KMS-11 (cell line): ENCODE measurements at regions not wholly inside any gene's neighbourhood (a gene's known extent, or its start where the extent isn't known, plus 50 kb on each side); places are given as distances from the start of the nearest gene placed in this dataset.

Source experiments
- H2AFZ ChIP-seq: fragments of 200-600 bp; sonication (generic); 2 replicates; pipeline ENCODE4 v1.6.1; 2016; ENCODE audit warnings: antibody characterized with exemption, mixed run types, low read depth
- H3K27ac ChIP-seq: fragments of 200-600 bp; sonication (generic); 2 replicates; pipeline ENCODE4 v1.6.1; 2016; ENCODE audit warnings: mild to moderate bottlenecking, mixed run types
- H3K27me3 ChIP-seq: fragments of 200-600 bp; sonication (generic); 2 replicates; pipeline ENCODE4 v1.6.1; 2017; ENCODE audit warnings: mild to moderate bottlenecking, low read depth, mixed run types, moderate library complexity; ENCODE audit not compliant: insufficient read depth
- H3K36me3 ChIP-seq: fragments of 200-600 bp; sonication (generic); 2 replicates; pipeline ENCODE4 v1.6.1; 2017; ENCODE audit warnings: mild to moderate bottlenecking, mixed run types; ENCODE audit not compliant: insufficient read depth
- H3K4me1 ChIP-seq: fragments of 200-600 bp; sonication (generic); 2 replicates; pipeline ENCODE4 v1.6.1; 2016; ENCODE audit warnings: mild to moderate bottlenecking, low read depth, mixed run types; ENCODE audit not compliant: poor library complexity, severe bottlenecking
- H3K4me2 ChIP-seq: fragments of 200-600 bp; sonication (generic); 2 replicates; pipeline ENCODE4 v1.7.0; 2016; ENCODE audit warnings: mild to moderate bottlenecking, mixed run types
- H3K4me3 ChIP-seq: fragments of 200-600 bp; sonication (generic); IDR thresholded peaks from 2 replicates; pipeline ENCODE4 v1.6.1; 2017; ENCODE audit warnings: low read depth, low read length, mixed read lengths; ENCODE audit not compliant: insufficient read depth
- H3K79me2 ChIP-seq: fragments of 200-600 bp; sonication (generic); 2 replicates; pipeline ENCODE4 v1.6.1; 2016; ENCODE audit warnings: low read depth, mixed run types; ENCODE audit not compliant: insufficient read depth
- H3K9ac ChIP-seq: fragments of 200-600 bp; sonication (generic); 2 replicates; pipeline ENCODE4 v1.6.1; 2016; ENCODE audit warnings: mild to moderate bottlenecking, mixed run types
- H4K20me1 ChIP-seq: fragments of 200-600 bp; sonication (generic); 2 replicates; pipeline ENCODE4 v1.6.1; 2016; ENCODE audit warnings: mild to moderate bottlenecking, mixed run types; ENCODE audit not compliant: insufficient read depth
- TF ChIP-seq, protein P1 (sequence below): fragments of 200-600 bp; sonication (generic); conservative IDR thresholded peaks from 2 replicates; pipeline ENCODE4 v1.6.1; 2017; ENCODE audit warnings: low read depth, mild to moderate bottlenecking, antibody characterized with exemption, low read length, moderate library complexity, mixed read lengths

DNA sequence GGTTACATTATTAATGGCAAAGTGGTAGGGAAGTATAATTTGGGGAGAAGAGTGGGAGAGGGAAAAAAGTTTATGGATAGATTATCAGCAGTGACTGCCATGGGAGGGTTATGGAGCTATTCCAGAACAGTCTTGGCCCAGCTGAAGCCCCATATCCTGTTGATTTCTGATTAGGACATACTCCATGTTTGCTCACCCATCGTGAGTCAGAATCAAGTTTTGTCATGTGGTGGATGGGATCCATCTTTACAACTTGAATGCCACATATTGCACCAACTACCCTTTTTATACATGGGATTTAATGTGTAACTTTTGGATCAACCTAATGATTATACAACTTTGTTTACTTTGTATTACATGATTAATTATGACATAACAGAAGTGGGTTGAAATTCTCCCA lies 217.0 kb downstream of the HAO1 start:
- Histone ChIP-seq H3K9ac (no peak overlapping the region), H3K27ac (no peak overlapping the region)
- TF ChIP-seq, protein P1, sequence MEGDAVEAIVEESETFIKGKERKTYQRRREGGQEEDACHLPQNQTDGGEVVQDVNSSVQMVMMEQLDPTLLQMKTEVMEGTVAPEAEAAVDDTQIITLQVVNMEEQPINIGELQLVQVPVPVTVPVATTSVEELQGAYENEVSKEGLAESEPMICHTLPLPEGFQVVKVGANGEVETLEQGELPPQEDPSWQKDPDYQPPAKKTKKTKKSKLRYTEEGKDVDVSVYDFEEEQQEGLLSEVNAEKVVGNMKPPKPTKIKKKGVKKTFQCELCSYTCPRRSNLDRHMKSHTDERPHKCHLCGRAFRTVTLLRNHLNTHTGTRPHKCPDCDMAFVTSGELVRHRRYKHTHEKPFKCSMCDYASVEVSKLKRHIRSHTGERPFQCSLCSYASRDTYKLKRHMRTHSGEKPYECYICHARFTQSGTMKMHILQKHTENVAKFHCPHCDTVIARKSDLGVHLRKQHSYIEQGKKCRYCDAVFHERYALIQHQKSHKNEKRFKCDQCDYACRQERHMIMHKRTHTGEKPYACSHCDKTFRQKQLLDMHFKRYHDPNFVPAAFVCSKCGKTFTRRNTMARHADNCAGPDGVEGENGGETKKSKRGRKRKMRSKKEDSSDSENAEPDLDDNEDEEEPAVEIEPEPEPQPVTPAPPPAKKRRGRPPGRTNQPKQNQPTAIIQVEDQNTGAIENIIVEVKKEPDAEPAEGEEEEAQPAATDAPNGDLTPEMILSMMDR, result no peak

DNA sequence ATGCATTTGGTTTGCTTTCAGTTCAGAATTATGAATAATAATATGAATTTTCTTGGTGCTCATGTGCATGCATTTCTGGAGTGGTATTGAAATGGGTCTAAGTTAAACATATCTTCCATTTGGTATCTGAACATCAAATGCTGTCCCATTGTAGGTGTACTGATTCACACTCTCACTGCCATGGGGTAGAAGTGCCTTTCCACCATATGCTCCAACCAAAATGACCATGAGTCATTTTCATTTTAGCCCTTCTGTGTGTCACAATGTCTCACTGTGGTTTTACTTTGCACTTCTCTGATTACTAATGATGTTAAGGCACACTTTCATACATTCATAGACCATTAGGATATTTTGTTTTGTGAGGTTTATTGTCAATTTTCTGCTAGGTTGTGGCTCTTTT lies 211.9 kb downstream of the HAO1 start:
- H4K20me1 ChIP-seq, result no peaks in the 10 kb centered on the region

More for the DNA sequence above, 217.0 kb downstream of the HAO1 start:
- Histone ChIP-seq H3K36me3 (no peaks in the 10 kb centered on the region), H3K4me3 (no peak overlapping the region), H3K79me2 (no peaks in the 10 kb centered on the region), H4K20me1 (no peaks in the 10 kb centered on the region), H3K27me3 (no peaks in the 10 kb centered on the region), H2AFZ (no peak overlapping the region), H3K4me1 (no peaks in the 10 kb centered on the region), H3K4me2 (no peak overlapping the region)

DNA sequence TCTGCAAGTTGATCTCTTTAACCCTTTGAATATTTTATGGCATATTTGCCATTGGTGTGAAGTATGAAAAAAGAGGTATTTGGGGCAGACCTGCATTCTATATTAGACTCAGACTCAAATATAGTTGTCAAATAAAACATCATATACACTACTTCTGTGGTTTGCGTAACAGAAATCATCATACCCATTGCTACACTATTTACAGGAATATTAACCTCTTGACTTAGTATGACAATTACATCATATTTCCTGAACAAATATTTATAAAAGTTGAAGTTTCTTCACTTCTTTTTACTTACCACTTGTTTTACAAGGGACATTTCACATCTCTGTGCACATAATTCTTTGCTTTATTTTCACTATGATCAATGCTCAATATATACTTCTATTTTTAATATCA lies 206.0 kb downstream of the HAO1 start:
- H3K4me2 ChIP-seq, result no peak overlapping the region
- H3K27me3 ChIP-seq, result no peaks in the 10 kb centered on the region
- H4K20me1 ChIP-seq, result no peaks in the 10 kb centered on the region
- H3K9ac ChIP-seq, result no peak overlapping the region
- H3K36me3 ChIP-seq, result no peaks in the 10 kb centered on the region
- no peak overlapping the region for H3K4me3 ChIP-seq
- no peaks in the 10 kb centered on the region for H3K4me1 ChIP-seq
- TF ChIP-seq, protein P1, result no peak
- H3K27ac ChIP-seq, result no peak overlapping the region
- H2AFZ ChIP-seq, result no peak overlapping the region
- no peaks in the 10 kb centered on the region for H3K79me2 ChIP-seq

More for the DNA sequence above, 211.9 kb downstream of the HAO1 start:
- H3K27ac ChIP-seq, result no peak overlapping the region
- no peak overlapping the region for H2AFZ ChIP-seq
- H3K4me2 ChIP-seq, result no peak overlapping the region
- H3K27me3 ChIP-seq, result no peaks in the 10 kb centered on the region
- H3K36me3 ChIP-seq, result no peaks in the 10 kb centered on the region
- no peak overlapping the region for H3K4me3 ChIP-seq
- no peaks in the 10 kb centered on the region for H3K79me2 ChIP-seq
- TF ChIP-seq, protein P1, result no peak
- no peaks in the 10 kb centered on the region for H3K4me1 ChIP-seq
- no peak overlapping the region for H3K9ac ChIP-seq

DNA sequence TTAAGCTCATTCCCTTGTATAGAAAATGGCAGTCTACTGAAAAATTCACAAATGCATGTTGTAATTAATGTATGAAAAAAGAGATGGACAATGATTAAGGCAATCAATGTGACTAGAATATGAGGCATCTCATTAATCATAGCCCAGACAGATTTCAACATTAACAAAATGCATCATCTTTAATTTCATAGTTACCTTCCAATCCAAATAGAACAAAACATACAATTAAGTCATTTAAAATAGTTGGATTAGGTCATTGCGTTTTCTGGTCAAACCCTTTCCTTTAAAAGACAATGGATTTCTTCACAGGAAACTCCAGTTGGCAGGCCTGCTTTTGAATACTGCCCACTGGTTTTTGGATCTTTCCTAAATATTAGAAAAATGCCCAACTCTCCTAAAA lies 203.9 kb downstream of the HAO1 start:
- no peaks in the 10 kb centered on the region for H4K20me1 ChIP-seq
- no peak overlapping the region for H3K4me2 ChIP-seq
- H3K4me3 ChIP-seq, result no peak overlapping the region
- no peak overlapping the region for H3K9ac ChIP-seq
- H2AFZ ChIP-seq, result no peak overlapping the region
- H3K79me2 ChIP-seq, result no peaks in the 10 kb centered on the region
- H3K27me3 ChIP-seq, result no peaks in the 10 kb centered on the region
- no peaks in the 10 kb centered on the region for H3K36me3 ChIP-seq
- no peaks in the 10 kb centered on the region for H3K4me1 ChIP-seq
- TF ChIP-seq, protein P1, result no peak
- no peak overlapping the region for H3K27ac ChIP-seq
